ENCODE measurements at regions not wholly inside any gene's neighbourhood (a gene's known extent, or its start where the extent isn't known, plus 50 kb on each side); places are given as distances from the start of the nearest gene placed in this dataset.
"Not testable (repeated sequence)": the region's sequence is repeated elsewhere in the genome, so short reads cannot be mapped to it uniquely, and the experiment has no call there.

DNA sequence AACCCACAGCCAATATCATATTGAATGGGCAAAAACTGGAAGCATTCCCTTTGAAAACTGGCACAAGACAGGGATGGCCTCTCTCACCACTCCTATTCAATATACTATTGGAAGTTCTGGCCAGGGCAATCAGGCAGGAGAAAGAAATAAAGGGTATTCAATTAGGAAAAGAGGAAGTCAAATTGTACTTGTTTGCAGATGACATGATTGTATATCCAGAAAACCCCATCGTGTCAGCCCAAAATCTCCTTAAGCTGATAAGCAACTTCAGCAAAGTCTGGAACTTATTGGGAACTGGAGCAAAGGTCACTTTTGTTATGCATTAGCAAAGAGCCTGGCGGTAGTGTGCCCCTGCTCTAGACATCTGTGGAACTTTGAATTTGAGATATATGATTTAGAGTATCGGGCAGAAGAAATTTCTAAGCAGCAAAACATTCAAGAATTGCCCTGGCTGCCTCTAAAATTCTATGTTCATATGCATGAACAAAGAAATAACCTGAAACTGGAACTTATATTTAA lies 53.4 kb upstream of the PSMA1 start:
- H3K27ac ChIP-seq; H3K4me3 ChIP-seq; intact Hi-C loops (cut with DNase I); DNase-seq (ENCODE audit: low spot score in 2 of 2); H3K36me3 ChIP-seq; H3K27me3 ChIP-seq; H3K9me3 ChIP-seq; H3K4me1 ChIP-seq: not testable (repeated sequence)

DNA sequence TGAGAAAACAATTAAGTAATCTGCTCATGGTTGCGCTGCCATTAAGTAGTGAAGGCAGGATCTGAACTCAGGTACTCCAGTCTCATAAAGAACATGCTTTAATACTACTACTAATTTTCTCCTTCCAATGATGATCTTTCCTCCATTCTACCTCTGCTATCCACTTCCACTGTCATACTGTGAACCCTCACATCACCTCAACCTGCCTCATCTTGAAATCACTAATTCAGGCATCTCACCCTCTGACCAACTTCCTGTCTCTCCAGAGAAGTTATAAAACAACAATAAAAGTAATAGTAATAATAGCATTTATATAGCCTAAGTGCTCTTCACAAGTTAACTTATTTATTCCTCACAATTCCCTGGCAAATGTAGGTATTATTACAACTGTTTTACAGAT lies 57.1 kb upstream of the PSMA1 start:
- H3K4me1 ChIP-seq, result no peaks in the 10 kb centered on the region
- intact Hi-C loops (cut with DNase I), result no loop called here

DNA sequence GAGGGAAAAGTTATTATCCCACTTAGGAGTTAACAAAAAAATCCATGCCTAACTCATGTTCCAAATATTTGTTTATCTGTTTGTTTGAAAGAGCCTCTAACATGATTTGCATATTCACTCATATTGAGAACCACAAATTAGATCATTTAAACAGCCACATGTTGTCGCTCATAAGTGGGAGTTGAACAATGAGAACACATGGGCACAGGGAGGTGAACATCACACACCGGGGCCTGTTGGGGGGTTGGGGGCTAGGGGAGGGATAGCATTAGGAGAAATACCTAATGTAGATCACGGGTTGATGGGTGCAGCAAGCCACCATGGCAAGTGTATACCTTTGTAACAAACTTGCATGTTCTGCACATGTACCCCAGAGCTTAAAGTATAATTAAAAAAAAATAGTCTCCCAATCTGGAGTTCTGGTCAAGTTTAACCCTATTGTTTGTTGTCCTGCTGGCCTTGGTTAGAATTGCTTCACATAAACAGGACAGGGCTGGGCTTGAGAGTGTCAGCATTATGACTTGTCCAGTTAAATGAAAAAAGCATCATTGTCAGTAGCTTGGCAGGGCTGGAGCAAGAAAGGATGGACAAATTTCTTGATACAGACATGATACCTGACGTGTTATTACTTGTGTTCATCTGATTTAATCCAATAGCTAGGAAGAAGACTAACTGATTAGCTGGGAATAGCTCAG lies 57.8 kb upstream of the PSMA1 start:
- intact Hi-C loops (cut with DNase I), result no loop called here
- Histone ChIP-seq H3K4me3 (no peak overlapping the region), H3K36me3 (no peaks in the 10 kb centered on the region), H3K4me1 (no peaks in the 10 kb centered on the region), H3K27me3 (no peaks in the 10 kb centered on the region), H3K9me3 (no peaks in the 10 kb centered on the region), H3K27ac (no peak overlapping the region)
- TF ChIP-seq, protein P1, sequence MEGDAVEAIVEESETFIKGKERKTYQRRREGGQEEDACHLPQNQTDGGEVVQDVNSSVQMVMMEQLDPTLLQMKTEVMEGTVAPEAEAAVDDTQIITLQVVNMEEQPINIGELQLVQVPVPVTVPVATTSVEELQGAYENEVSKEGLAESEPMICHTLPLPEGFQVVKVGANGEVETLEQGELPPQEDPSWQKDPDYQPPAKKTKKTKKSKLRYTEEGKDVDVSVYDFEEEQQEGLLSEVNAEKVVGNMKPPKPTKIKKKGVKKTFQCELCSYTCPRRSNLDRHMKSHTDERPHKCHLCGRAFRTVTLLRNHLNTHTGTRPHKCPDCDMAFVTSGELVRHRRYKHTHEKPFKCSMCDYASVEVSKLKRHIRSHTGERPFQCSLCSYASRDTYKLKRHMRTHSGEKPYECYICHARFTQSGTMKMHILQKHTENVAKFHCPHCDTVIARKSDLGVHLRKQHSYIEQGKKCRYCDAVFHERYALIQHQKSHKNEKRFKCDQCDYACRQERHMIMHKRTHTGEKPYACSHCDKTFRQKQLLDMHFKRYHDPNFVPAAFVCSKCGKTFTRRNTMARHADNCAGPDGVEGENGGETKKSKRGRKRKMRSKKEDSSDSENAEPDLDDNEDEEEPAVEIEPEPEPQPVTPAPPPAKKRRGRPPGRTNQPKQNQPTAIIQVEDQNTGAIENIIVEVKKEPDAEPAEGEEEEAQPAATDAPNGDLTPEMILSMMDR (IDR thresholded peaks at IDR 0.05), result no peak
- DNase-seq (ENCODE audit: low spot score in 2 of 2), result no peak

More for the DNA sequence above, 57.1 kb upstream of the PSMA1 start:
- Histone ChIP-seq H3K9me3 (no peaks in the 10 kb centered on the region), H3K36me3 (no peaks in the 10 kb centered on the region), H3K27ac (no peak overlapping the region), H3K27me3 (no peaks in the 10 kb centered on the region), H3K4me3 (no peak overlapping the region)
- DNase-seq (ENCODE audit: low spot score in 2 of 2), result no peak
- TF ChIP-seq, protein P1 (IDR thresholded peaks at IDR 0.05), result no peak

DNA sequence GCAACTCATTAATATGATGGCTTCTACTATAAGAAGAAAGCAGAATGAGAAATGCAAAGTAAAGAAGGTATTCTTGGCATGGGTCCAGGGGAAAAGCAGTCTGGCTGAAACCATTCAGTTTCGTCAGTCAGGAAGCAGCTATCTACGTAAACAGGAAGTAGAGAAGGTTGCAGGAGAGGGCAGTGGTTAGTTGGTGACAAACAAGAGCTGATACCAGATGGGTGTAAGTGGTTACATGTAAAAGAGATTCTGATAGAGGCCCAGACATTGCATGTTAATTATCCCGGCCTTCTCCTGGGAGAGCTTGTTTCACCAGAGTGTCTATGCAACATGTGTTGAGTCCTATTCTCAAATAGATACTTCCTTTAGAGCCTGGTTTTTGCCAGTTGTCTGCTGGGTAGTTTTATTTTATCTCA lies 58.4 kb upstream of the PSMA1 start:
- DNase-seq (ENCODE audit: low spot score in 2 of 2), result no peak
- Histone ChIP-seq H3K27me3 (no peaks in the 10 kb centered on the region), H3K27ac (no peak overlapping the region), H3K4me3 (no peak overlapping the region), H3K9me3 (no peaks in the 10 kb centered on the region), H3K4me1 (no peaks in the 10 kb centered on the region), H3K36me3 (no peaks in the 10 kb centered on the region)
- intact Hi-C loops (cut with DNase I), result no loop called here
- TF ChIP-seq, protein P1 (IDR thresholded peaks at IDR 0.05), result no peak

DNA sequence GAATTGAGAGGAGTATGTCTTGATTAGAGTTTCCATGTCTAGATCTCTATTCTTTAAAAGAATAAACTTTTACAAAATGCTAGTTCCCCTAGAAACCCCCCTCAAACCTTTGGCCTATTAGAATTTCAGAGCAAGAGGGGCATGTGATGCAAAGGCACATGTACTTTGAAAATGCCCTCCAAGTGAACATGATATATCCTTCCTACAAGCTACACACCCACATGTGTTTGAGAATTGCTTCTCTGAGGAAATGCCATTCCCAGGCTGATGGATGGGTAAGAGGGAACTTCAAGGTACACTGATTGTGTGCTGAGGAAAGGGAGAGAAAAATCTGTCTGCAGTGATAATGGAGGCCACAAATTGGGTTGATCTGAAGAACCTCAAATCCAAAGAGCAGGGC lies 59.5 kb upstream of the PSMA1 start:
- Histone ChIP-seq H3K9me3 (no peaks in the 10 kb centered on the region), H3K27ac (no peak overlapping the region), H3K36me3 (no peaks in the 10 kb centered on the region), H3K4me3 (no peak overlapping the region), H3K4me1 (no peaks in the 10 kb centered on the region), H3K27me3 (no peaks in the 10 kb centered on the region)
- intact Hi-C loops (cut with DNase I), result no loop called here
- TF ChIP-seq, protein P1 (IDR thresholded peaks at IDR 0.05), result no peak
- no peak for DNase-seq (ENCODE audit: low spot score in 2 of 2)

DNA sequence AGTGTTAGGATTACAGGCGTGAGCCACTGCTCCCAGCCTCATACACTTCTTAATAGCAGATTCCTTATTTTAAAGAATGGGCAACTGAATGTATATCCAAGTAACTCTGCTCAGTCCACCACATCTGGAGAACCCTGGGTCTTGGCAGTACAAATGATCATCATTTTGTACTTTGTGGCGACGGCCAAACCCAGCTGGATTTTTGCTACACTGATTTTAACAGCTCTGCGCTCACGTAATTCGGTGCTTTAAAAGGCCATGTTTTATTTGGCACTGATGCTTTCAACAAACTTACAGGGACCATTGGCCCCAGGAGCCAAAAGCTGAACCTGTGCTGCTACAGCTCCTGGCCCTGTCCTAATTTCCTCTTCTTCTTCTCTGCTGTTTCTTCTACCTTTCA lies 60.8 kb upstream of the PDE3B start:
- Histone ChIP-seq H3K36me3 (no peaks in the 10 kb centered on the region), H3K4me1 (no peaks in the 10 kb centered on the region), H3K4me3 (no peak overlapping the region), H3K27ac (peak overlapping the region; percentile 40 to 54), H3K27me3 (no peaks in the 10 kb centered on the region), H3K9me3 (no peaks in the 10 kb centered on the region)
- intact Hi-C loops (cut with DNase I), result loop anchor here (2.0 kb wide), 1 partner anchor 62 kb away; no protein-coding TSS in a partner anchor
- TF ChIP-seq, protein P1 (IDR thresholded peaks at IDR 0.05), result no peak
- no peak for DNase-seq (ENCODE audit: low spot score in 2 of 2)

Data from ascending aorta (tissue), 2 donors.